ENCODE measurements at regions not wholly inside any gene's neighbourhood (a gene's known extent, or its start where the extent isn't known, plus 50 kb on each side); places are given as distances from the start of the nearest gene placed in this dataset.

- no peak for TF ChIP-seq CTCF (IDR thresholded peaks at IDR 0.05; ENCODE audit: low read depth, low read length)
- TF ChIP-seq EZH2phosphoT487 (IDR thresholded peaks at IDR 0.05; ENCODE audit: low read depth) = no peak
Measured at GRCh38 chr5:93101661-93102060, 479.4 kb downstream of the NR2F1-AS1 start.

All from OCI-LY3 (cell line).